HCT116 (cell line): ENCODE measurements at regions not wholly inside any gene's neighbourhood (a gene's known extent, or its start where the extent isn't known, plus 50 kb on each side); places are given as distances from the start of the nearest gene placed in this dataset.

Source experiments
- ATAC-seq: fragments of 200-7000 bp; cut with Tn5 transposase; 2 replicates; pipeline ENCODE4 v1.9.1; 2020; ENCODE audit warnings: mild to moderate bottlenecking, moderate library complexity
- BruUV-seq: library from RNA; stranded (reverse); fragments of 400-500 nt; replicated peaks from 2 replicates; lab custom pipeline; 2021; lab: Mats Ljungman, UMichigan
- CTCF ChIA-PET: fragments of 300-600 bp; sonication (Branson Sonifier 250); formaldehyde crosslinking; loops from one replicate; lab custom pipeline; 2021; ENCODE audit warnings: antibody characterized with exemption; lab: Charles Lee
- POLR2A ChIA-PET: fragments of 300-600, 350-600 bp; sonication (Branson Sonifier 250); formaldehyde crosslinking; loops from one replicate; lab custom pipeline; 2021; ENCODE audit warnings: antibody characterized with exemption; lab: Charles Lee
- RAD21 ChIA-PET, 2 experiments: fragments of 300-600 bp; sonication (Branson Sonifier 250); formaldehyde crosslinking; loops; one replicate each; lab custom pipeline; 2023; ENCODE audit warnings: low total read pairs in 2 of 2; ENCODE audit not compliant: uncharacterized antibody in 2 of 2, unreplicated experiment in 2 of 2, low non-redundant PET in 1 of 2; lab: Charles Lee
- DNase-seq: peaks from one replicate; pipeline ENCODE4 v3.0.0-alpha.2; 2010; ENCODE audit warnings: low read depth, low spot score
- H2AFZ ChIP-seq: fragments of 200-600 bp; shearing (Covaris generic), sonication (generic); 2 replicates; pipeline ENCODE4 v1.6.1; 2017; ENCODE audit warnings: low read depth, mixed run types, mixed read lengths, antibody characterized with exemption, low read length; ENCODE audit not compliant: poor library complexity, severe bottlenecking
- H3K27ac ChIP-seq: 2 replicates; pipeline ENCODE4 v1.5.1; 2012; ENCODE audit warnings: low read depth, low read length
- H3K27me3 ChIP-seq: fragments of 200-600 bp; sonication (generic); 2 replicates; pipeline ENCODE4 v1.6.1; 2016; ENCODE audit warnings: mixed run types, low read length, mixed read lengths; ENCODE audit not compliant: insufficient read depth
- H3K36me3 ChIP-seq, 2 experiments: fragments of 200-500 bp in 1 of 2; fragments of 200-600 bp in 1 of 2; sonication (Bioruptor generic) in 1 of 2; sonication (generic) in 1 of 2; 2 replicates each; pipeline versions ENCODE4 v1.5.1 to v1.6.1; 2014 to 2016; ENCODE audit warnings: low read length in 2 of 2, inconsistent platforms in 1 of 2, mixed read lengths in 1 of 2, mixed run types in 1 of 2; ENCODE audit not compliant: insufficient read depth in 2 of 2, control insufficient read depth in 1 of 2
- H3K4me1 ChIP-seq, 2 experiments: fragments of 200-600 bp in 1 of 2; sonication (generic) in 1 of 2; 2 replicates each; pipeline versions ENCODE4 v1.5.1 to v1.6.1; 2012 to 2017; ENCODE audit warnings: low read length in 2 of 2, inconsistent platforms in 1 of 2, mild to moderate bottlenecking in 1 of 2, mixed read lengths in 1 of 2, mixed run types in 1 of 2, moderate library complexity in 1 of 2; ENCODE audit not compliant: insufficient read depth in 2 of 2, control insufficient read depth in 1 of 2
- H3K4me2 ChIP-seq: fragments of 200-600 bp; sonication (generic); 2 replicates; pipeline ENCODE4 v1.6.1; 2017; ENCODE audit warnings: mixed run types, low read length, mixed read lengths
- H3K4me3 ChIP-seq, 2 experiments: fragments of 200-600 bp in 1 of 2; sonication (generic) in 1 of 2; replicated peaks in 1 of 2; 2 replicates each; pipeline ENCODE4 v1.5.1; 2011 to 2016; ENCODE audit warnings: low read length in 2 of 2, control low read depth in 1 of 2, low read depth in 1 of 2, mild to moderate bottlenecking in 1 of 2, mixed read lengths in 1 of 2, mixed run types in 1 of 2
- H3K79me2 ChIP-seq: fragments of 200-600 bp; sonication (generic); 2 replicates; pipeline ENCODE4 v1.6.1; 2017; ENCODE audit warnings: mild to moderate bottlenecking, mixed run types, low read length, moderate library complexity, mixed read lengths; ENCODE audit not compliant: insufficient read depth
- H3K9ac ChIP-seq: fragments of 200-600 bp; sonication (generic); 2 replicates; pipeline ENCODE4 v1.6.1; 2016; ENCODE audit warnings: low read length, mixed read lengths
- H3K9me2 ChIP-seq: fragments of 200-600 bp; sonication (generic), shearing (Covaris generic); 2 replicates; pipeline ENCODE4 v1.6.1; 2017; ENCODE audit warnings: mixed run types, mild to moderate bottlenecking, moderate library complexity; ENCODE audit not compliant: insufficient read depth
- H3K9me3 ChIP-seq, 2 experiments: fragments of 200-500 bp in 1 of 2; fragments of 200-600 bp in 1 of 2; sonication (Bioruptor generic) in 1 of 2; sonication (generic) in 1 of 2; 2 replicates each; pipeline ENCODE4 v1.6.1; 2014 to 2017; ENCODE audit warnings: low read length in 2 of 2, mixed read lengths in 2 of 2, inconsistent platforms in 1 of 2, low read depth in 1 of 2, mild to moderate bottlenecking in 1 of 2, mixed run types in 1 of 2, moderate library complexity in 1 of 2; ENCODE audit not compliant: control insufficient read depth in 1 of 2, insufficient read depth in 1 of 2
- H4K20me1 ChIP-seq: fragments of 200-600 bp; sonication (generic), shearing (Covaris generic); 2 replicates; pipeline ENCODE4 v1.6.1; 2017; ENCODE audit warnings: mixed run types, mild to moderate bottlenecking, moderate library complexity; ENCODE audit not compliant: insufficient read depth
- CEBPB ChIP-seq: IDR thresholded peaks from 2 replicates; pipeline ENCODE4 v1.6.1; 2012; ENCODE audit warnings: low read depth
- CTCF ChIP-seq, 3 experiments: fragments of 200-600 bp in 1 of 3; sonication (generic) in 1 of 3; IDR thresholded peaks in 2 of 3; conservative IDR thresholded peaks in 1 of 3; 2 replicates each; pipeline ENCODE4 v1.5.1; 2012 to 2017; ENCODE audit warnings: low read depth in 2 of 3, low read length in 2 of 3, antibody characterized with exemption in 1 of 3, borderline replicate concordance in 1 of 3, control low read depth in 1 of 3, mild to moderate bottlenecking in 1 of 3, mixed read lengths in 1 of 3, mixed run types in 1 of 3, moderate library complexity in 1 of 3; ENCODE audit not compliant: insufficient read depth in 1 of 3
- EGR1 ChIP-seq: IDR thresholded peaks from 2 replicates; pipeline ENCODE4 v1.6.1; 2012; ENCODE audit warnings: low read depth
- ELF1 ChIP-seq: IDR thresholded peaks from 2 replicates; pipeline ENCODE4 v1.6.1; 2012; ENCODE audit warnings: low read depth, borderline replicate concordance
- EZH2 ChIP-seq: fragments of 200-600 bp; sonication (generic); IDR thresholded peaks from 2 replicates; pipeline ENCODE4 v1.6.1; 2017; ENCODE audit warnings: antibody characterized with exemption, mixed run types
- FOSL1 ChIP-seq: IDR thresholded peaks from 2 replicates; pipeline ENCODE4 v1.6.1; 2012; ENCODE audit warnings: low read depth
- MAX ChIP-seq: IDR thresholded peaks from 2 replicates; pipeline ENCODE4 v1.6.1; 2012
- POLR2AphosphoS5 ChIP-seq: IDR thresholded peaks from 2 replicates; pipeline ENCODE4 v1.6.1; 2011; ENCODE audit warnings: mild to moderate bottlenecking, low read depth, low read length, moderate library complexity
- RAD21 ChIP-seq: IDR thresholded peaks from 2 replicates; pipeline ENCODE4 v1.6.1; 2012; ENCODE audit warnings: low read depth, mild to moderate bottlenecking
- REST ChIP-seq: IDR thresholded peaks from 2 replicates; pipeline ENCODE4 v1.6.1; 2012; ENCODE audit warnings: low read depth
- SRF ChIP-seq: IDR thresholded peaks from 2 replicates; pipeline ENCODE4 v1.6.1; 2012; ENCODE audit warnings: low read depth
- ZBTB33 ChIP-seq: IDR thresholded peaks from 2 replicates; pipeline ENCODE4 v1.6.1; 2011; ENCODE audit warnings: mild to moderate bottlenecking, low read length, moderate library complexity; ENCODE audit not compliant: insufficient replicate concordance; ENCODE audit errors: extremely low read depth
- ZNF274 ChIP-seq: fragments of 200-500 bp; sonication (Bioruptor generic); IDR thresholded peaks from 2 replicates; pipeline ENCODE4 v1.6.1; 2014; ENCODE audit warnings: mild to moderate bottlenecking, low read depth, low read length, inconsistent platforms
- intact Hi-C: fragments of 100-400 bp; cut with micrococcal nuclease; formaldehyde crosslinking; loops from 2 replicates; pipeline ENCODE4 v1.10.0; 2022

GRCh38 chr9:88828018-88828417 is 163.2 kb upstream of the S1PR3 start:
- BruUV-seq = no TSS peak
- H3K36me3 ChIP-seq = no peaks in the 10 kb centered on the region
- H3K79me2 ChIP-seq = no peaks in the 10 kb centered on the region
- no peak overlapping the region for H3K4me3 ChIP-seq
- H4K20me1 ChIP-seq = no peaks in the 10 kb centered on the region
- intact Hi-C loops = no loop called here
- ChIA-PET CTCF (no interaction called here), POLR2A (no interaction called here), RAD21 (no interaction called here)
- TF ChIP-seq EZH2 (no peak), POLR2AphosphoS5 (no peak), CEBPB (no peak), SRF (no peak), ELF1 (no peak), ZBTB33 (no peak), MAX (no peak)
- no peaks in the 10 kb centered on the region for H3K4me1 ChIP-seq
- H3K4me2 ChIP-seq = no peak overlapping the region
- H3K9me3 ChIP-seq = no peaks in the 10 kb centered on the region
- no peak overlapping the region for H2AFZ ChIP-seq
- H3K9me2 ChIP-seq = no peaks in the 10 kb centered on the region
- peaks cover 4% of the 10 kb centered on the region; the same call in 1 of the 2 replicates for H3K27me3 ChIP-seq
- DNase-seq (no peak), ATAC-seq (no peak)
- H3K27ac ChIP-seq = no peak overlapping the region
- no peak overlapping the region for H3K9ac ChIP-seq

GRCh38 chr9:88828492-88828974 is 162.7 kb upstream of the S1PR3 start:
- BruUV-seq = no TSS peak
- H3K4me2 ChIP-seq = no peak overlapping the region
- no peaks in the 10 kb centered on the region for H3K79me2 ChIP-seq
- H4K20me1 ChIP-seq = no peaks in the 10 kb centered on the region
- no peaks in the 10 kb centered on the region for H3K4me1 ChIP-seq
- no peaks in the 10 kb centered on the region for H3K36me3 ChIP-seq
- intact Hi-C loops = no loop called here
- no peak overlapping the region for H3K4me3 ChIP-seq
- H3K27ac ChIP-seq = no peak overlapping the region
- H3K27me3 ChIP-seq = peaks cover 4% of the 10 kb centered on the region; the same call in 1 of the 2 replicates
- no peaks in the 10 kb centered on the region for H3K9me2 ChIP-seq
- RAD21 ChIA-PET = no interaction called here
- POLR2A ChIA-PET = no interaction called here
- ATAC-seq (no peak), DNase-seq (no peak)
- CTCF ChIA-PET = no interaction called here
- no peak overlapping the region for H3K9ac ChIP-seq
- no peaks in the 10 kb centered on the region for H3K9me3 ChIP-seq
- H2AFZ ChIP-seq = no peak overlapping the region
- TF ChIP-seq EGR1 (no peak), CTCF (IDR thresholded peaks at IDR 0.05 in 2 of 3, conservative IDR thresholded peaks at IDR 0.05 in 1 of 3; ENCODE audit: borderline replicate concordance in 1 of 3, insufficient read depth in 1 of 3, low read depth in 2 of 3, low read length in 2 of 3) (no peak), FOSL1 (no peak), RAD21 (no peak), EZH2 (no peak), POLR2AphosphoS5 (no peak), ZNF274 (no peak), REST (no peak)
